Neural crest cell (in vitro differentiated cells): ENCODE measurements at regions not wholly inside any gene's neighbourhood (a gene's known extent, or its start where the extent isn't known, plus 50 kb on each side); places are given as distances from the start of the nearest gene placed in this dataset.

ENCODE experiments used
- DNase-seq: peaks from one replicate; pipeline ENCODE4 v3.0.0; 2021; ENCODE audit warnings: low read depth, mixed read lengths, low spot score
- H3K27ac Mint-ChIP-seq: one replicate; pipeline ENCODE4 v1.8.0; 2021; ENCODE audit warnings: mild to moderate bottlenecking, mixed read lengths; ENCODE audit not compliant: unreplicated experiment
- H3K27me3 Mint-ChIP-seq: 2 replicates; pipeline ENCODE4 v1.8.0; 2021; ENCODE audit warnings: low read depth, mild to moderate bottlenecking, mixed read lengths
- H3K36me3 Mint-ChIP-seq: 2 replicates; pipeline ENCODE4 v1.8.0; 2021; ENCODE audit warnings: low read depth, mild to moderate bottlenecking, mixed read lengths
- H3K4me1 Mint-ChIP-seq: 2 replicates; pipeline ENCODE4 v1.8.0; 2021; ENCODE audit warnings: mixed read lengths
- H3K4me3 Mint-ChIP-seq: one replicate; pipeline ENCODE4 v1.8.0; 2021; ENCODE audit warnings: mild to moderate bottlenecking, mixed read lengths
- H3K9me3 Mint-ChIP-seq: 2 replicates; pipeline ENCODE4 v1.8.0; 2021; ENCODE audit warnings: mixed read lengths
- TF ChIP-seq, protein P1 (sequence below): fragments of 200-600 bp; sonication (generic); conservative IDR thresholded peaks from 2 replicates; pipeline ENCODE4 v1.5.0; 2021; ENCODE audit warnings: antibody characterized with exemption, mild to moderate bottlenecking

DNA sequence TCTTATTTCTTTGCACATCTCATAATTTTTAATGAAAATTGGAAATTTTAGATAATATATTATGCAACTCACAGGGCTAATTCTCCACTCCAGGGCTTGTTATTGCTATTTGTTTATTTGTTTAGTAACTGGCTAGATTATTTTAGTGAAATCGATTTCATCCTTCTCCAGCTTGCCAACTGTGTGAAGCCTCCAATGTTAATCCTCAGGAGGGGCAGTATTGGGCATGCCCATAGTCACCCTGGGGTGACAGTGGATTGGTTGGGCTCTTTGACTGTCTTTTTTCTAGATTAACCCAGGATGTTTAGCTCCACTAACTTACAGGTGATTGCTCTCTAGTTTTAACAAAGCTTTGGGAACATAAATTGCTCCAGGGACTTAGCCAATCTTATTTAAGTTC, 450.1 kb downstream of the BMP2 start:
- TF ChIP-seq, protein P1, sequence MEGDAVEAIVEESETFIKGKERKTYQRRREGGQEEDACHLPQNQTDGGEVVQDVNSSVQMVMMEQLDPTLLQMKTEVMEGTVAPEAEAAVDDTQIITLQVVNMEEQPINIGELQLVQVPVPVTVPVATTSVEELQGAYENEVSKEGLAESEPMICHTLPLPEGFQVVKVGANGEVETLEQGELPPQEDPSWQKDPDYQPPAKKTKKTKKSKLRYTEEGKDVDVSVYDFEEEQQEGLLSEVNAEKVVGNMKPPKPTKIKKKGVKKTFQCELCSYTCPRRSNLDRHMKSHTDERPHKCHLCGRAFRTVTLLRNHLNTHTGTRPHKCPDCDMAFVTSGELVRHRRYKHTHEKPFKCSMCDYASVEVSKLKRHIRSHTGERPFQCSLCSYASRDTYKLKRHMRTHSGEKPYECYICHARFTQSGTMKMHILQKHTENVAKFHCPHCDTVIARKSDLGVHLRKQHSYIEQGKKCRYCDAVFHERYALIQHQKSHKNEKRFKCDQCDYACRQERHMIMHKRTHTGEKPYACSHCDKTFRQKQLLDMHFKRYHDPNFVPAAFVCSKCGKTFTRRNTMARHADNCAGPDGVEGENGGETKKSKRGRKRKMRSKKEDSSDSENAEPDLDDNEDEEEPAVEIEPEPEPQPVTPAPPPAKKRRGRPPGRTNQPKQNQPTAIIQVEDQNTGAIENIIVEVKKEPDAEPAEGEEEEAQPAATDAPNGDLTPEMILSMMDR: no peak
- Mint-ChIP-seq H3K4me3 (no peak overlapping the region), H3K9me3 (peaks cover 4% of the 10 kb centered on the region), H3K27ac (no peak overlapping the region), H3K27me3 (no peaks in the 10 kb centered on the region), H3K36me3 (no peaks in the 10 kb centered on the region), H3K4me1 (no peaks in the 10 kb centered on the region)
- DNase-seq: no peak

DNA sequence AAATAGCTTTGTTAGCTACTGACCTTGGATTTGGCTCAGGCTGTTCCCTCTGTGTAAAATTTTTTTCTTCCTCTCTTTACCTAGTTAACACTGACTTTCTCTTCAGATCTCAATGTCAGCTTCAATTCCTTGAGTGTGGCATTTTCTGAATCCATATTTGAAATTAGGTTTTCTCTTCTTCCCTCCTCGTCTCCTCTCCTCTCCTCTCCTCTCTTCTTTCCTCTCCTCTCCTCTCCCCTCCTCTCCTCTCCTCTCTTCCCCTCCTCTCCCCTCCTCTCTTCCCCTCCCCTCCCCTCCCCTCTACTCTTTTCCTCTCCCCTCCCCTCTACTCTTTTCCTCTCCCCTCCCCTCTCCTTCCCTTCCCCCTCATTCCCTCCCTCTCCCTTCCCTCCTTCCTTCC, 453.3 kb downstream of the BMP2 start:
- no peaks in the 10 kb centered on the region for H3K27me3 Mint-ChIP-seq
- H3K4me3 Mint-ChIP-seq: no peak overlapping the region
- TF ChIP-seq, protein P1: no peak
- H3K36me3 Mint-ChIP-seq: no peaks in the 10 kb centered on the region
- H3K27ac Mint-ChIP-seq: no peak overlapping the region
- H3K4me1 Mint-ChIP-seq: no peaks in the 10 kb centered on the region
- H3K9me3 Mint-ChIP-seq: peaks cover 4% of the 10 kb centered on the region
- no peak for DNase-seq

DNA sequence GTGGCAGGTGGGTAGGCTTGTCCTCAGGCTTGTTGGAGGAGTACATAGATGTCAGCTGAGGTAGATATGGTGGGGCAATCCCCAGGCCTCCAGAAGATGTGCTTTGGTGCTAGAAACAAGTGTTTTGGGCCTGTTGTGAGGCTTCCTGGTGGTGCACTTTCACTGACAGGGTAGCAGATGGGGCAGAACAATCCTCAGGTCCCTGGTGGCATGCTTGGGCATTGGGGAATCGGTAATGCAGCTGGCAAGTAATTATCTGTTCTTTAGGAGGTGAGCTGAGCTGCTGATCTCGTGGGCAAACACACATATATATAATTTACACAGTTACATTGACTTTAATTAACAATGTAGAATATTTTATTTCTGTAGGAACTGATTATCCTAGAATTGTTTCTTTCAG, 458.7 kb downstream of the BMP2 start:
- TF ChIP-seq, protein P1: no peak
- no peak overlapping the region for H3K4me3 Mint-ChIP-seq
- no peaks in the 10 kb centered on the region for H3K27me3 Mint-ChIP-seq
- no peak overlapping the region for H3K27ac Mint-ChIP-seq
- no peak for DNase-seq
- no peaks in the 10 kb centered on the region for H3K36me3 Mint-ChIP-seq
- no peaks in the 10 kb centered on the region for H3K9me3 Mint-ChIP-seq
- no peaks in the 10 kb centered on the region for H3K4me1 Mint-ChIP-seq

DNA sequence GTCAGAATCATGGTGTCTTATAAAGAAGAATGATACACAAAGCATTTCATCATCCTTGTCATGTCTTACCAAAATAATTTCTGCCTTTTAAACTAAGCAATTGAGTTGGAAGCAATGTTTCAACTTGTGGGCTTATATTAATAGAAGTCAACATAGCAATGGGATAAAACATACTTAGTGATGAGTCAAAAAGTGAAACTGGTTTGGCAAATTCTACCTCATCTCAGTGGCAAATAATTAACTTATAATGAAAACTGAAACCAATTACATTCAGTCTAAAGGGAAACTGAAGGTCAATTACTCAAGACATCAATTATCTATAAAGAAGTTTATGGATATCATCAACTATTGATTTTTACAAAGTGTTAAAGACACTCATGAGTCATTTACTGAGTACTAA, 463.8 kb downstream of the BMP2 start:
- TF ChIP-seq, protein P1: no peak
- no peaks in the 10 kb centered on the region for H3K4me1 Mint-ChIP-seq
- DNase-seq: no peak
- H3K27me3 Mint-ChIP-seq: no peaks in the 10 kb centered on the region
- H3K36me3 Mint-ChIP-seq: no peaks in the 10 kb centered on the region
- H3K27ac Mint-ChIP-seq: no peak overlapping the region
- H3K4me3 Mint-ChIP-seq: no peak overlapping the region
- H3K9me3 Mint-ChIP-seq: peaks cover 7% of the 10 kb centered on the region

DNA sequence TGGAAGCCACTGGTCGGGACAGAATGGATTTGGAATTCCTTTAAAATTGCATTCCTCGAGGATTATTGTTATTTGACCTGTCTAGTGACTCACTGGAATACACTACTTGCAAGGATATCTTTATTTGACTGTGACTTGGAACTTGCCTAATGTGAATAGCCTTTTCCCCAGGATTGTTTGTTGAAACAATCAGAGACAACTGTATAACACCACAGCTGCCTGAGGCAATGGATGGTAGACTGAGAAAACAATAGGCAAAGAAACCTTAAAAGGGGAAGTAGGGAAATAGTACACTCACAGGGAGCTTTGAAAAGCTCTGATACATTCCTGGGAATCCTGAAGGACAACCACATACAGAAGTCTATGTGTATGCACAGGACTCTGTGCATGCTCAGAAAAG, 465.3 kb downstream of the BMP2 start:
- no peak for DNase-seq
- Mint-ChIP-seq H3K27ac (no peak overlapping the region), H3K36me3 (no peaks in the 10 kb centered on the region), H3K9me3 (peaks cover 7% of the 10 kb centered on the region), H3K4me1 (no peaks in the 10 kb centered on the region), H3K4me3 (no peak overlapping the region), H3K27me3 (no peaks in the 10 kb centered on the region)
- TF ChIP-seq, protein P1: no peak

DNA sequence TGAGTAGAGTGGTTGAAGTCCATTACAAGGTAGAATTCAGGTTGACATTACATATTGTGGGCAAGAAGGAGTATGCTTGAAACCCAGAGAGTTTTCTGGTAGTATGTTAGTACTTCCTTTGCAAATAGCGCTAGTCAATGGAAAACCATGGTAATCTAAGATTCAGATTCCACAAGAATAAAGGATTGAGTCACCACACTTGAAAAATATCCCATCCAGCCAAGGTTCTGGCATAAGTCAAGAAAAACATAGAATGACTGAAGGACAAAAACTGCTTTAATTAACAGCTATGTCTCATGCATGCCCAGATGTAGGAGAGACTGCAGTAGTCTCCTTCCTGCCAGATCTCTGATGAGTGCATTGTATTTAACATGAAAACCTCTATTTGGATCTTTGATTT, 469.8 kb downstream of the BMP2 start:
- H3K9me3 Mint-ChIP-seq: peaks cover 7% of the 10 kb centered on the region

More for the DNA sequence above, 469.8 kb downstream of the BMP2 start:
- TF ChIP-seq, protein P1: no peak
- Mint-ChIP-seq H3K27ac (no peak overlapping the region), H3K4me1 (no peaks in the 10 kb centered on the region), H3K4me3 (no peak overlapping the region), H3K36me3 (no peaks in the 10 kb centered on the region), H3K27me3 (no peaks in the 10 kb centered on the region)
- DNase-seq: no peak
